ENCODE measurements at regions not wholly inside any gene's neighbourhood (a gene's known extent, or its start where the extent isn't known, plus 50 kb on each side); places are given as distances from the start of the nearest gene placed in this dataset.

- no peak for ATAC-seq
Measured at GRCh38 chr15:36361351-36361870, 218.0 kb upstream of the CDIN1 start.

- no peak for ATAC-seq
Measured at GRCh38 chr15:36362509-36362915, 216.9 kb upstream of the CDIN1 start.

- no peak for ATAC-seq
Measured at GRCh38 chr15:36363335-36363734, 216.1 kb upstream of the CDIN1 start.

GRCh38 chr15:36364377-36364776, 215.0 kb upstream of the CDIN1 start:
- ATAC-seq: no peak

GRCh38 chr15:36365963-36366362, 213.5 kb upstream of the CDIN1 start:
- no peak for ATAC-seq

- no peak for ATAC-seq
Measured at GRCh38 chr15:36370051-36370730, 209.2 kb upstream of the CDIN1 start.

- ATAC-seq: no peak
Measured at GRCh38 chr15:36370731-36371112, 208.7 kb upstream of the CDIN1 start.

GRCh38 chr15:36371509-36371908, 207.9 kb upstream of the CDIN1 start:
- no peak for ATAC-seq

GRCh38 chr15:36372968-36373367, 206.5 kb upstream of the CDIN1 start:
- ATAC-seq: no peak

- no peak for ATAC-seq
Measured at GRCh38 chr15:36373550-36373949, 205.9 kb upstream of the CDIN1 start.

- ATAC-seq: no peak
Measured at GRCh38 chr15:36389107-36389506, 190.3 kb upstream of the CDIN1 start.

GRCh38 chr15:36390491-36390890, 188.9 kb upstream of the CDIN1 start:
- no peak for ATAC-seq

GRCh38 chr15:36392676-36393266, 186.7 kb upstream of the CDIN1 start:
- ATAC-seq: no peak

GRCh38 chr15:36398212-36398611, 181.2 kb upstream of the CDIN1 start:
- ATAC-seq: no peak

- no peak for ATAC-seq
Measured at GRCh38 chr15:36399276-36399675, 180.2 kb upstream of the CDIN1 start.

- no peak for ATAC-seq
Measured at GRCh38 chr15:36400936-36401585, 178.4 kb upstream of the CDIN1 start.

GRCh38 chr15:36401586-36401966, 177.8 kb upstream of the CDIN1 start:
- no peak for ATAC-seq

- ATAC-seq: no peak
Measured at GRCh38 chr15:36403351-36403750, 176.1 kb upstream of the CDIN1 start.

- ATAC-seq: no peak
Measured at GRCh38 chr15:36406366-36406765, 173.1 kb upstream of the CDIN1 start.

GRCh38 chr15:36406911-36407310, 172.5 kb upstream of the CDIN1 start:
- no peak for ATAC-seq

GRCh38 chr15:36407647-36408046, 171.8 kb upstream of the CDIN1 start:
- no peak for ATAC-seq

- no peak for ATAC-seq
Measured at GRCh38 chr15:36409819-36410218, 169.6 kb upstream of the CDIN1 start.

- no peak for ATAC-seq
Measured at GRCh38 chr15:36414670-36415069, 164.8 kb upstream of the CDIN1 start.

GRCh38 chr15:36415643-36416042, 163.8 kb upstream of the CDIN1 start:
- ATAC-seq: no peak

All from esophagus mucosa (tissue), 1 donor.